Esophagus squamous epithelium (tissue), 4 donors: ENCODE measurements at regions not wholly inside any gene's neighbourhood (a gene's known extent, or its start where the extent isn't known, plus 50 kb on each side); places are given as distances from the start of the nearest gene placed in this dataset.

ENCODE experiments used
- CTCF ChIP-seq, 6 experiments: fragments of 450-650 bp in 4 of 6; fragments of 200-600 bp in 2 of 6; sonication (generic) in 2 of 6; IDR thresholded peaks; one replicate each; pipeline ENCODE4 v1.5.1; 2016 to 2019; ENCODE audit warnings: antibody characterized with exemption in 6 of 6, mild to moderate bottlenecking in 4 of 6, moderate library complexity in 4 of 6
- POLR2A ChIP-seq, 4 donors: fragments of 450-650 bp; IDR thresholded peaks; one replicate each; pipeline ENCODE4 v1.6.1; 2017; ENCODE audit warnings: antibody characterized with exemption in 4 of 4, mild to moderate bottlenecking in 4 of 4, moderate library complexity in 3 of 4

DNA sequence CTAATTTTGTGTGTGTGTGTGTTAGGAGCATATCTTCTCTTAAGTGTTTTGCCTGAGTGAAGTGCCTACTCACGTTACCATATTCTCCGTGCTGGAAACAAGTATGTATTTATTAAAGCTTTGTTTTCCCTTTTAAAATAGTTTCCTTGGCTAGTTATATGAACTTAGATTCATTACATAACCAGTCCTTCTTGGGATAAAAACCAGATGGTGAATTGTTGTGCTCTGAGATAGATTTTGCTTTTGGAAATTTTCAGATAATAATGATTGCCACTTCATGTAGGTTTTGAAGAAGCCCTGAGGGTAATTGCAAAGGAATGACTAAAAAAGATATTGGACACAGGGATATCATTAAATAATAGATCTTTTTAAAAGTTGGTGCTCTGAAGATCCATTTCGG is 390.2 kb upstream of the SGO1 start:
- TF ChIP-seq CTCF (IDR thresholded peaks at IDR 0.05): no peak
- no peak for TF ChIP-seq POLR2A (IDR thresholded peaks at IDR 0.05)
